ENCODE measurements at regions not wholly inside any gene's neighbourhood (a gene's known extent, or its start where the extent isn't known, plus 50 kb on each side); places are given as distances from the start of the nearest gene placed in this dataset.
A peak's percentile ranks its signal among the peaks of the same experiment; 100 is the strongest.

GRCh38 chr13:34349091-34349722, 531.3 kb downstream of the RFC3 start:
- TF ChIP-seq, protein P1, sequence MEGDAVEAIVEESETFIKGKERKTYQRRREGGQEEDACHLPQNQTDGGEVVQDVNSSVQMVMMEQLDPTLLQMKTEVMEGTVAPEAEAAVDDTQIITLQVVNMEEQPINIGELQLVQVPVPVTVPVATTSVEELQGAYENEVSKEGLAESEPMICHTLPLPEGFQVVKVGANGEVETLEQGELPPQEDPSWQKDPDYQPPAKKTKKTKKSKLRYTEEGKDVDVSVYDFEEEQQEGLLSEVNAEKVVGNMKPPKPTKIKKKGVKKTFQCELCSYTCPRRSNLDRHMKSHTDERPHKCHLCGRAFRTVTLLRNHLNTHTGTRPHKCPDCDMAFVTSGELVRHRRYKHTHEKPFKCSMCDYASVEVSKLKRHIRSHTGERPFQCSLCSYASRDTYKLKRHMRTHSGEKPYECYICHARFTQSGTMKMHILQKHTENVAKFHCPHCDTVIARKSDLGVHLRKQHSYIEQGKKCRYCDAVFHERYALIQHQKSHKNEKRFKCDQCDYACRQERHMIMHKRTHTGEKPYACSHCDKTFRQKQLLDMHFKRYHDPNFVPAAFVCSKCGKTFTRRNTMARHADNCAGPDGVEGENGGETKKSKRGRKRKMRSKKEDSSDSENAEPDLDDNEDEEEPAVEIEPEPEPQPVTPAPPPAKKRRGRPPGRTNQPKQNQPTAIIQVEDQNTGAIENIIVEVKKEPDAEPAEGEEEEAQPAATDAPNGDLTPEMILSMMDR (conservative IDR thresholded peaks at IDR 0.05; ENCODE audit: low read depth, low read length), result no peak
- TF ChIP-seq, protein P2, sequence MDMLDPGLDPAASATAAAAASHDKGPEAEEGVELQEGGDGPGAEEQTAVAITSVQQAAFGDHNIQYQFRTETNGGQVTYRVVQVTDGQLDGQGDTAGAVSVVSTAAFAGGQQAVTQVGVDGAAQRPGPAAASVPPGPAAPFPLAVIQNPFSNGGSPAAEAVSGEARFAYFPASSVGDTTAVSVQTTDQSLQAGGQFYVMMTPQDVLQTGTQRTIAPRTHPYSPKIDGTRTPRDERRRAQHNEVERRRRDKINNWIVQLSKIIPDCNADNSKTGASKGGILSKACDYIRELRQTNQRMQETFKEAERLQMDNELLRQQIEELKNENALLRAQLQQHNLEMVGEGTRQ (IDR thresholded peaks at IDR 0.05; ENCODE audit: low read depth, low read length), result no peak
- TF ChIP-seq POLR2A (IDR thresholded peaks at IDR 0.05; ENCODE audit: low read depth, low read length) (no peak), CEBPB (IDR thresholded peaks at IDR 0.05; ENCODE audit: low read depth, low read length) (peak; percentile 19; the same call in 1 of the 2 replicates), FOS (IDR thresholded peaks at IDR 0.05; ENCODE audit: low read depth, low read length) (0 out of 2 replicates have a peak, but pooled peaks have one; percentile 10), BHLHE40 (IDR thresholded peaks at IDR 0.05; ENCODE audit: low read depth, low read length) (no peak), RFX5 (IDR thresholded peaks at IDR 0.05; ENCODE audit: low read depth, low read length) (no peak), NFE2L2 (IDR thresholded peaks at IDR 0.05; ENCODE audit: low read depth, low read length) (peak; percentile 49), MXI1 (IDR thresholded peaks at IDR 0.05; ENCODE audit: borderline replicate concordance, low read depth, low read length) (no peak), RAD21 (IDR thresholded peaks at IDR 0.05; ENCODE audit: low read length) (no peak)

Measured in IMR-90 (cell line).